ENCODE measurements at regions not wholly inside any gene's neighbourhood (a gene's known extent, or its start where the extent isn't known, plus 50 kb on each side); places are given as distances from the start of the nearest gene placed in this dataset.

DNA sequence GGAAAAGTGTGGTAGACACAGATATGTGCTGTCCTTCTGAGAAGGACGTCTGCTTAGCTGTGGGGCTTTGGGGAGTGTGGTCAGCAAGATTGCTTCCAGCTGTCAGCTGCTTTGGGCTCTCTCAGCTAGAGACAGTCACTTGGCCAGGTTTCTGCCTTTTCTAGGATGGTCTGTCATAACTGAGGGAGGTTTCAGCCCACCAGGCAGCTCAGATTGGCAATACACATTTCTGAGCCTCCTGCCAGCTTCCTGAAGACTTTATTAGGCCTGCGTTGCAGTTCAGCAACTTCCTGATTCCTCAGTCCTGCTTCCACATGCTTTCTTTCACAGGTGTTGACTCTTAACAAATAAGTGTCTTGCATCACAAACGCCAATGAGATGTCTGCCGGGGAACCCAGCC is 286.5 kb downstream of the SQOR start:
- H3K9me3 ChIP-seq: no peaks in the 10 kb centered on the region
- H3K27ac ChIP-seq: no peak overlapping the region
- H3K4me1 ChIP-seq: peaks cover 9% of the 10 kb centered on the region; the same call in 2 of the 3 replicates
- FAIRE-seq (no peak), DNase-seq (ENCODE audit: low read depth in 1 of 2, low spot score in 1 of 2) (peak in 1 of 2 experiments; percentile 6), ATAC-seq (no peak)
- no peak overlapping the region for H3K4me2 ChIP-seq
- no peak overlapping the region for H3K4me3 ChIP-seq
- ChIA-PET POLR2A (interaction anchor here (0.5 kb wide), 1 partner anchor 75 kb away, joined by 4 read pairs; no protein-coding TSS in a partner anchor), CTCF (no interaction called here)
- WGBS (ENCODE audit: missing lambda C conversion rate): 44% methylated on average over 4 of the region's 4 CpGs
- no peak for TF ChIP-seq HOXB13 (CRISPR knock-in tag; IDR thresholded peaks at IDR 0.05; ENCODE audit: low read depth)
- TF ChIP-seq NR3C1 (IDR thresholded peaks at IDR 0.05): no peak
- TF ChIP-seq, protein P1, sequence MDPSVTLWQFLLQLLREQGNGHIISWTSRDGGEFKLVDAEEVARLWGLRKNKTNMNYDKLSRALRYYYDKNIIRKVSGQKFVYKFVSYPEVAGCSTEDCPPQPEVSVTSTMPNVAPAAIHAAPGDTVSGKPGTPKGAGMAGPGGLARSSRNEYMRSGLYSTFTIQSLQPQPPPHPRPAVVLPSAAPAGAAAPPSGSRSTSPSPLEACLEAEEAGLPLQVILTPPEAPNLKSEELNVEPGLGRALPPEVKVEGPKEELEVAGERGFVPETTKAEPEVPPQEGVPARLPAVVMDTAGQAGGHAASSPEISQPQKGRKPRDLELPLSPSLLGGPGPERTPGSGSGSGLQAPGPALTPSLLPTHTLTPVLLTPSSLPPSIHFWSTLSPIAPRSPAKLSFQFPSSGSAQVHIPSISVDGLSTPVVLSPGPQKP (IDR thresholded peaks at IDR 0.05; ENCODE audit: low read depth, low read length): no peak
- TF ChIP-seq EHF (CRISPR knock-in tag; IDR thresholded peaks at IDR 0.05): no peak
- TF ChIP-seq, protein P2, sequence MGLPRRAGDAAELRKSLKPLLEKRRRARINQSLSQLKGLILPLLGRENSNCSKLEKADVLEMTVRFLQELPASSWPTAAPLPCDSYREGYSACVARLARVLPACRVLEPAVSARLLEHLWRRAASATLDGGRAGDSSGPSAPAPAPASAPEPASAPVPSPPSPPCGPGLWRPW (IDR thresholded peaks at IDR 0.05): no peak
- TF ChIP-seq POLR2A (IDR thresholded peaks at IDR 0.05; ENCODE audit: low read length): no peak
- no peak for TF ChIP-seq HOXB5 (CRISPR knock-in tag; IDR thresholded peaks at IDR 0.05)
- no peak for TF ChIP-seq RARB (CRISPR knock-in tag; IDR thresholded peaks at IDR 0.05)
- no peak for TF ChIP-seq CBX2 (IDR thresholded peaks at IDR 0.05; ENCODE audit: borderline replicate concordance, low read depth)

DNA sequence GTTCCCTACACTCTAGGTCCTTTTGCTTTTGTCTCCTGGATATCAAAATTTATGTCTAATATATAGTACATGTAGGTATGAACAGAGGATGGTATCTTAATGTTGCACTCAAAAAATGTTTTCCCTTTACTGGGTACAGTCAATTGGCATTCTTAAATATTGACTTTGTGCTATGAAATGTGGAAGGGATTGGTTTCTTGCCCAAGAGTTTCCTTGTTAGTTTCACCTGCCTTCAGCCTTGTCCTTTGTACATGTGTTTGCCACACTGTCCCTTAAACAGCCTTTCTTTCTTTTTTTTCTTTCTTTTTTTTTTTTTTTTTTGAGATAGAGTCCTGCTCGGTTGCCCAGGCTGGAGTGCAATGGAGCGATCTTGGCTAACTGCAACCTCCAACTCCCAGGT is 287.1 kb downstream of the SQOR start:
- no peaks in the 10 kb centered on the region for H3K9me3 ChIP-seq
- no peak overlapping the region for H3K4me3 ChIP-seq
- H3K4me2 ChIP-seq: no peak overlapping the region
- POLR2A ChIA-PET: no interaction called here
- FAIRE-seq (no peak), ATAC-seq (no peak), DNase-seq (ENCODE audit: low read depth in 1 of 2, low spot score in 1 of 2) (no peak)
- H3K4me1 ChIP-seq: peaks cover 9% of the 10 kb centered on the region; the same call in 2 of the 3 replicates
- CTCF ChIA-PET: interaction anchor here (1.4 kb wide), 1 partner anchor 217 kb away, joined by 3 read pairs; no protein-coding TSS in a partner anchor
- TF ChIP-seq CBX2 (IDR thresholded peaks at IDR 0.05; ENCODE audit: borderline replicate concordance, low read depth): no peak
- TF ChIP-seq FOSB (CRISPR knock-in tag; IDR thresholded peaks at IDR 0.05): no peak
- no peak for TF ChIP-seq MYC (IDR thresholded peaks at IDR 0.05; ENCODE audit: borderline replicate concordance, low read length)
- TF ChIP-seq, protein P3, sequence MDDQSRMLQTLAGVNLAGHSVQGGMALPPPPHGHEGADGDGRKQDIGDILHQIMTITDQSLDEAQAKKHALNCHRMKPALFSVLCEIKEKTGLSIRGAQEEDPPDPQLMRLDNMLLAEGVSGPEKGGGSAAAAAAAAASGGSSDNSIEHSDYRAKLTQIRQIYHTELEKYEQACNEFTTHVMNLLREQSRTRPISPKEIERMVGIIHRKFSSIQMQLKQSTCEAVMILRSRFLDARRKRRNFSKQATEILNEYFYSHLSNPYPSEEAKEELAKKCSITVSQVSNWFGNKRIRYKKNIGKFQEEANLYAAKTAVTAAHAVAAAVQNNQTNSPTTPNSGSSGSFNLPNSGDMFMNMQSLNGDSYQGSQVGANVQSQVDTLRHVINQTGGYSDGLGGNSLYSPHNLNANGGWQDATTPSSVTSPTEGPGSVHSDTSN (IDR thresholded peaks at IDR 0.05): no peak
- TF ChIP-seq, protein P2 (IDR thresholded peaks at IDR 0.05): no peak
- TF ChIP-seq NPAS2 (CRISPR knock-in tag; IDR thresholded peaks at IDR 0.05; ENCODE audit: borderline replicate concordance): no peak
- TF ChIP-seq HDAC2 (IDR thresholded peaks at IDR 0.05): no peak
- TF ChIP-seq EHF (CRISPR knock-in tag; IDR thresholded peaks at IDR 0.05): no peak
- TF ChIP-seq ZFP36 (IDR thresholded peaks at IDR 0.05; ENCODE audit: borderline replicate concordance, partially characterized antibody): no peak
- TF ChIP-seq POLR2AphosphoS2 (conservative IDR thresholded peaks at IDR 0.05; ENCODE audit: low read length): no peak
- no peak for TF ChIP-seq RFX5 (IDR thresholded peaks at IDR 0.05)
- TF ChIP-seq, protein P4, sequence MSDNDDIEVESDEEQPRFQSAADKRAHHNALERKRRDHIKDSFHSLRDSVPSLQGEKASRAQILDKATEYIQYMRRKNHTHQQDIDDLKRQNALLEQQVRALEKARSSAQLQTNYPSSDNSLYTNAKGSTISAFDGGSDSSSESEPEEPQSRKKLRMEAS (IDR thresholded peaks at IDR 0.05): no peak
- WGBS (ENCODE audit: missing lambda C conversion rate): 89% methylated on average over 2 of the region's 2 CpGs
- H3K27ac ChIP-seq: no peak overlapping the region

DNA sequence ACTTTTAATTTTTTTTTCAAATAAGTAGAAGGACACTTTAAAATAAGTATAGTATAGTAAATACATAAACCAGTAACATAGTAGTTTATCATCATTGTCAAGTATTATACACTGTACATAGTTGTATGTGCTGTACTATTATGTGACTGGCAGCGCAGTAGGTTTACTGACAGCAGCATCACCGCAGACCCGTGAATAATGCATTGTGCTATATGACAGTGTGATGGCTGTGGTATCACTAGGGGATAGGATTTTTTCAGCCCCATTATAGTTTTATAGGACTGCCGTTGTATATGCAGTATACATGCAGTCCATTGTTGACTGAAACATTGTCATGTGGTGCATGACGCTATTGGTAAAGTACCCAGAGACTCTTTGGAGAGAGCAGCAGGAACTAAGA is 306.5 kb downstream of the SQOR start:
- DNase-seq (ENCODE audit: low read depth in 1 of 2, low spot score in 1 of 2): no peak
- no peak overlapping the region for H3K4me2 ChIP-seq
- 73% methylated on average over 5 of the region's 5 CpGs for whole genome bisulfite sequencing (ENCODE audit: missing lambda C conversion rate)
- CTCF ChIA-PET: no interaction called here
- no peak overlapping the region for H3K27ac ChIP-seq
- no peaks in the 10 kb centered on the region for H3K9me3 ChIP-seq
- POLR2A ChIA-PET: no interaction called here
- no peak overlapping the region for H3K4me3 ChIP-seq
- FAIRE-seq: no peak
- H3K4me1 ChIP-seq: no peaks in the 10 kb centered on the region
- ATAC-seq: no peak
- TF ChIP-seq, protein P4 (IDR thresholded peaks at IDR 0.05): no peak
- TF ChIP-seq, protein P5, sequence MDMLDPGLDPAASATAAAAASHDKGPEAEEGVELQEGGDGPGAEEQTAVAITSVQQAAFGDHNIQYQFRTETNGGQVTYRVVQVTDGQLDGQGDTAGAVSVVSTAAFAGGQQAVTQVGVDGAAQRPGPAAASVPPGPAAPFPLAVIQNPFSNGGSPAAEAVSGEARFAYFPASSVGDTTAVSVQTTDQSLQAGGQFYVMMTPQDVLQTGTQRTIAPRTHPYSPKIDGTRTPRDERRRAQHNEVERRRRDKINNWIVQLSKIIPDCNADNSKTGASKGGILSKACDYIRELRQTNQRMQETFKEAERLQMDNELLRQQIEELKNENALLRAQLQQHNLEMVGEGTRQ (IDR thresholded peaks at IDR 0.05): no peak
- TF ChIP-seq RARB (CRISPR knock-in tag; IDR thresholded peaks at IDR 0.05) (no peak), ZSCAN20 (CRISPR knock-in tag; IDR thresholded peaks at IDR 0.05) (no peak)

All from A549 (cell line).